ENCODE measurements at regions not wholly inside any gene's neighbourhood (a gene's known extent, or its start where the extent isn't known, plus 50 kb on each side); places are given as distances from the start of the nearest gene placed in this dataset.

DNA sequence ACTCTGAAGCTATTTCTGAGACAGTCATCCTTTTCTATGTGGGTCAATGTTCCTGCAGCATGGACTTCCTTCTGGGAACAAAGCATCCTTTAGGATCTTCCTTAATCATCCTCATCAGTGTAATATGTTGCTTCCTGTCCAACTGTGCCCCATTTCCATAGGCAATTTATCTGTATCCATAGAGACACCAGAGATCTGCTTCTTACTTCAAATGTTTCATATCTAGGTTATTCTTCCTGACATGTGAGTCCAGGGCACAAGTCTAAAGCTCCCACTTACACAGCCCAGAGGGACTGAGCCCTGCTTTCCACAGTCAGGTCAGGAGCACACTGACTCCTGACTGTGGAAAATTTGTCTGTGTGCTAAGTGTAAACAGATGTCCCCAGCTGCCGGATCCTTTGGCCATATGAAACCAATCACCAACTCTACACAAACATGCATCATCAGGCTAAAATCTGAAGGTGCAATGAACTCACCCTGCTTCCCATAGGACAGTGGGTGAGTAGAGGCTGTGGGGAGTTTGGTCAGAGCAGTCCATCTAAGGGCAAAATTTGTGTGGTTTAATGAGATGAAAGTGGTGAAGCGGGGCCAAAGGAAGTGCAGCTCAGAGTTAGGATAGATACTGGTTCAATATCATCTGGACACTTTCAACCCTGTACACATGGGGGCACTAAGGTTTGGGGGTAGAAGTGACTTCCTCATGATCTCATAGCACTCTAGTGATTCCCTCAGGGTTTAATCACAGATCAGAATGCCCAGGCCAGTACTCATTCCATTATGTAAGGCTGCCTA is 85.2 kb upstream of the TNC start (continued):
- TF ChIP-seq TEAD4 (IDR thresholded peaks at IDR 0.05; ENCODE audit: borderline replicate concordance, insufficient read depth) (peak; percentile 75), ELF1 (IDR thresholded peaks at IDR 0.05) (no peak), SIN3A (IDR thresholded peaks at IDR 0.05; ENCODE audit: borderline replicate concordance, low read depth, low read length) (0 out of 2 replicates have a peak, but pooled peaks have one; percentile 52), YY1 (IDR thresholded peaks at IDR 0.05; ENCODE audit: low read depth) (no peak), JUND (IDR thresholded peaks at IDR 0.05) (peak; percentile 58; the same call in 1 of the 2 replicates), RXRA (IDR thresholded peaks at IDR 0.05; ENCODE audit: borderline replicate concordance, low read depth) (no peak), NFIC (IDR thresholded peaks at IDR 0.05; ENCODE audit: borderline replicate concordance) (peak; percentile 35; the same call in 1 of the 2 replicates), FOXJ3 (CRISPR knock-in tag; IDR thresholded peaks at IDR 0.05) (peak; percentile 54; the same call in 1 of the 2 replicates), TCF12 (IDR thresholded peaks at IDR 0.05) (peak; percentile 99), RFX5 (IDR thresholded peaks at IDR 0.05; ENCODE audit: low read length) (no peak)
- TF ChIP-seq, protein P1, sequence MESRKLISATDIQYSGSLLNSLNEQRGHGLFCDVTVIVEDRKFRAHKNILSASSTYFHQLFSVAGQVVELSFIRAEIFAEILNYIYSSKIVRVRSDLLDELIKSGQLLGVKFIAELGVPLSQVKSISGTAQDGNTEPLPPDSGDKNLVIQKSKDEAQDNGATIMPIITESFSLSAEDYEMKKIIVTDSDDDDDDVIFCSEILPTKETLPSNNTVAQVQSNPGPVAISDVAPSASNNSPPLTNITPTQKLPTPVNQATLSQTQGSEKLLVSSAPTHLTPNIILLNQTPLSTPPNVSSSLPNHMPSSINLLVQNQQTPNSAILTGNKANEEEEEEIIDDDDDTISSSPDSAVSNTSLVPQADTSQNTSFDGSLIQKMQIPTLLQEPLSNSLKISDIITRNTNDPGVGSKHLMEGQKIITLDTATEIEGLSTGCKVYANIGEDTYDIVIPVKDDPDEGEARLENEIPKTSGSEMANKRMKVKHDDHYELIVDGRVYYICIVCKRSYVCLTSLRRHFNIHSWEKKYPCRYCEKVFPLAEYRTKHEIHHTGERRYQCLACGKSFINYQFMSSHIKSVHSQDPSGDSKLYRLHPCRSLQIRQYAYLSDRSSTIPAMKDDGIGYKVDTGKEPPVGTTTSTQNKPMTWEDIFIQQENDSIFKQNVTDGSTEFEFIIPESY (IDR thresholded peaks at IDR 0.05; ENCODE audit: borderline replicate concordance, low read depth): no peak
- TF ChIP-seq, protein P2, sequence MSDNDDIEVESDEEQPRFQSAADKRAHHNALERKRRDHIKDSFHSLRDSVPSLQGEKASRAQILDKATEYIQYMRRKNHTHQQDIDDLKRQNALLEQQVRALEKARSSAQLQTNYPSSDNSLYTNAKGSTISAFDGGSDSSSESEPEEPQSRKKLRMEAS (IDR thresholded peaks at IDR 0.05; ENCODE audit: low read depth): no peak

DNA sequence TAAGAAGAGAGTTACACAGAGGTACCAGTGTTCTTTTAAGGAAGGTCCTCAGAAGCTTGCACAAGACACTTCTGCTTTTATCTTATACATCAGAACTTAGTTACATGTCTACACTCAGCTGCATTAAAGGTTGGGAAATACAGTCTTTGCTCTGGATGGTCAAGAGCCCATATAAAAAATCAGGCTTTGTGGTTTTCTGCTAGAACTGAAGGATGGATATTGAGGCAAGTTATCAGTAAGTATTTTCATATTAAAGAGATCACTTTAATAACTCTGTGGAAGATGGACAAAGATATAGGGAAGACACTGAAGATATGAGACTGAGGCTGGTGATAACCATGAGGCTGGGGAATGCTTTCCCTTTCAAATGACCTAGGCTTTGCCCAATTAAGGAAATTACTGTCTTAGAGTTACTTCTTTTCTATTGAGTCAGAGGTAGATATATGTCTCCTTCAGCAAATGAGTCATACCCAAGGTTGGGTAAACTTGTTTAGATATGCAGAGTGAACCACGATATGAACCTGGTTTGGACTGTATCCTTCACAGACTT is 87.0 kb upstream of the TNC start:
- CTCF ChIA-PET: interaction anchor here (1.2 kb wide), 1 partner anchor 9 kb away, joined by 3 read pairs; no protein-coding TSS in a partner anchor
- H3K4me1 ChIP-seq (ENCODE audit: control insufficient read depth in 1 of 2, insufficient read depth in 2 of 2, low read depth in 1 of 2, low read length in 1 of 2): peaks cover 23 to 53% of the 10 kb centered on the region in 2 experiments
- no peak for TF ChIP-seq MXI1 (IDR thresholded peaks at IDR 0.05; ENCODE audit: low read depth, low read length)
- TF ChIP-seq, protein P3, sequence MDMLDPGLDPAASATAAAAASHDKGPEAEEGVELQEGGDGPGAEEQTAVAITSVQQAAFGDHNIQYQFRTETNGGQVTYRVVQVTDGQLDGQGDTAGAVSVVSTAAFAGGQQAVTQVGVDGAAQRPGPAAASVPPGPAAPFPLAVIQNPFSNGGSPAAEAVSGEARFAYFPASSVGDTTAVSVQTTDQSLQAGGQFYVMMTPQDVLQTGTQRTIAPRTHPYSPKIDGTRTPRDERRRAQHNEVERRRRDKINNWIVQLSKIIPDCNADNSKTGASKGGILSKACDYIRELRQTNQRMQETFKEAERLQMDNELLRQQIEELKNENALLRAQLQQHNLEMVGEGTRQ (IDR thresholded peaks at IDR 0.05; ENCODE audit: borderline replicate concordance, low read depth, low read length): no peak
- no peak for TF ChIP-seq YY1 (IDR thresholded peaks at IDR 0.05; ENCODE audit: low read depth)
- no peak for TF ChIP-seq MEF2A (IDR thresholded peaks at IDR 0.05; ENCODE audit: borderline replicate concordance, low read depth)
- no peak for TF ChIP-seq RFX5 (IDR thresholded peaks at IDR 0.05; ENCODE audit: low read length)
- no peak for TF ChIP-seq SIN3A (IDR thresholded peaks at IDR 0.05; ENCODE audit: borderline replicate concordance, low read depth, low read length)
- no peak for TF ChIP-seq RCOR1 (IDR thresholded peaks at IDR 0.05; ENCODE audit: low read length)
- TF ChIP-seq CHD2 (IDR thresholded peaks at IDR 0.05; ENCODE audit: low read length, partially characterized antibody): no peak
- TF ChIP-seq, protein P4, sequence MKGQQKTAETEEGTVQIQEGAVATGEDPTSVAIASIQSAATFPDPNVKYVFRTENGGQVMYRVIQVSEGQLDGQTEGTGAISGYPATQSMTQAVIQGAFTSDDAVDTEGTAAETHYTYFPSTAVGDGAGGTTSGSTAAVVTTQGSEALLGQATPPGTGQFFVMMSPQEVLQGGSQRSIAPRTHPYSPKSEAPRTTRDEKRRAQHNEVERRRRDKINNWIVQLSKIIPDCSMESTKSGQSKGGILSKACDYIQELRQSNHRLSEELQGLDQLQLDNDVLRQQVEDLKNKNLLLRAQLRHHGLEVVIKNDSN (IDR thresholded peaks at IDR 0.05; ENCODE audit: borderline replicate concordance, low read depth): no peak
- no peak for TF ChIP-seq GATA2 (CRISPR knock-in tag; IDR thresholded peaks at IDR 0.05)
- TF ChIP-seq RAD21 (IDR thresholded peaks at IDR 0.05; ENCODE audit: low read length): no peak
- TF ChIP-seq, protein P5, sequence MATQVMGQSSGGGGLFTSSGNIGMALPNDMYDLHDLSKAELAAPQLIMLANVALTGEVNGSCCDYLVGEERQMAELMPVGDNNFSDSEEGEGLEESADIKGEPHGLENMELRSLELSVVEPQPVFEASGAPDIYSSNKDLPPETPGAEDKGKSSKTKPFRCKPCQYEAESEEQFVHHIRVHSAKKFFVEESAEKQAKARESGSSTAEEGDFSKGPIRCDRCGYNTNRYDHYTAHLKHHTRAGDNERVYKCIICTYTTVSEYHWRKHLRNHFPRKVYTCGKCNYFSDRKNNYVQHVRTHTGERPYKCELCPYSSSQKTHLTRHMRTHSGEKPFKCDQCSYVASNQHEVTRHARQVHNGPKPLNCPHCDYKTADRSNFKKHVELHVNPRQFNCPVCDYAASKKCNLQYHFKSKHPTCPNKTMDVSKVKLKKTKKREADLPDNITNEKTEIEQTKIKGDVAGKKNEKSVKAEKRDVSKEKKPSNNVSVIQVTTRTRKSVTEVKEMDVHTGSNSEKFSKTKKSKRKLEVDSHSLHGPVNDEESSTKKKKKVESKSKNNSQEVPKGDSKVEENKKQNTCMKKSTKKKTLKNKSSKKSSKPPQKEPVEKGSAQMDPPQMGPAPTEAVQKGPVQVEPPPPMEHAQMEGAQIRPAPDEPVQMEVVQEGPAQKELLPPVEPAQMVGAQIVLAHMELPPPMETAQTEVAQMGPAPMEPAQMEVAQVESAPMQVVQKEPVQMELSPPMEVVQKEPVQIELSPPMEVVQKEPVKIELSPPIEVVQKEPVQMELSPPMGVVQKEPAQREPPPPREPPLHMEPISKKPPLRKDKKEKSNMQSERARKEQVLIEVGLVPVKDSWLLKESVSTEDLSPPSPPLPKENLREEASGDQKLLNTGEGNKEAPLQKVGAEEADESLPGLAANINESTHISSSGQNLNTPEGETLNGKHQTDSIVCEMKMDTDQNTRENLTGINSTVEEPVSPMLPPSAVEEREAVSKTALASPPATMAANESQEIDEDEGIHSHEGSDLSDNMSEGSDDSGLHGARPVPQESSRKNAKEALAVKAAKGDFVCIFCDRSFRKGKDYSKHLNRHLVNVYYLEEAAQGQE (IDR thresholded peaks at IDR 0.05; ENCODE audit: low read depth, low read length): no peak

More for the DNA sequence above, 87.0 kb upstream of the TNC start:
- H3F3A ChIP-seq (replicated peaks; ENCODE audit: insufficient read depth): peaks cover 60% of the 10 kb centered on the region
- H3K36me3 ChIP-seq (replicated peaks in 1 of 2; ENCODE audit: control insufficient read depth in 1 of 2, insufficient read depth in 2 of 2, low read length in 1 of 2): no peaks in the 10 kb centered on the region
- H3K27ac ChIP-seq (ENCODE audit: low read depth in 2 of 2, low read length in 1 of 2): peak overlapping the region; percentile 89 to 96; a peak in 3 of 4 replicates
- H4K20me1 ChIP-seq (ENCODE audit: insufficient read depth): no peaks in the 10 kb centered on the region
- H3K4me2 ChIP-seq: 0 out of 2 replicates have a peak overlapping the region, but pooled peaks have one; percentile 0
- WGBS (ENCODE audit: low lambda C conversion rate): 0% methylated on average over 1 of the region's 1 CpG
- H3K79me2 ChIP-seq (ENCODE audit: insufficient read depth): no peaks in the 10 kb centered on the region
- DNase-seq: no peak
- no peak overlapping the region for H3K4me3 ChIP-seq (ENCODE audit: low read depth in 2 of 2, low read length in 1 of 2)
- no peaks in the 10 kb centered on the region for H3K9me2 ChIP-seq
- no peaks in the 10 kb centered on the region for H3K9me3 ChIP-seq
- peak overlapping the region; percentile 13; the same call in 1 of the 2 replicates for H3K9ac ChIP-seq
- POLR2A ChIA-PET: no interaction called here
- no peaks in the 10 kb centered on the region for H3K27me3 ChIP-seq (ENCODE audit: insufficient read depth)
- H2AFZ ChIP-seq (ENCODE audit: low read depth): no peak overlapping the region

Data from SK-N-SH (cell line).